ENCODE measurements at regions not wholly inside any gene's neighbourhood (a gene's known extent, or its start where the extent isn't known, plus 50 kb on each side); places are given as distances from the start of the nearest gene placed in this dataset.

GRCh38 chr5:56674441-56674840 lies 140.9 kb upstream of the MAP3K1 start:
- Mint-ChIP-seq H3K4me1 (ENCODE audit: insufficient read depth, unreplicated experiment) (peaks cover 11% of the 10 kb centered on the region), H3K9me3 (ENCODE audit: unreplicated experiment) (no peaks in the 10 kb centered on the region), H3K4me3 (ENCODE audit: unreplicated experiment) (no peak overlapping the region), H3K36me3 (ENCODE audit: insufficient read depth, unreplicated experiment) (no peaks in the 10 kb centered on the region), H3K27ac (ENCODE audit: low read depth, unreplicated experiment) (no peak overlapping the region), H3K27me3 (ENCODE audit: insufficient read depth, unreplicated experiment) (no peaks in the 10 kb centered on the region)
- POLR2A ChIA-PET, result no interaction called here
- intact Hi-C loops (cut with micrococcal nuclease), result no loop called here
- BruUV-seq (replicated peaks), result no TSS peak
- no peak for DNase-seq (ENCODE audit: unreplicated experiment)
- CTCF ChIA-PET, result no interaction called here
- no peak for TF ChIP-seq CTCF (IDR thresholded peaks at IDR 0.05; ENCODE audit: unreplicated experiment)

- CTCF ChIA-PET, result no interaction called here
- TF ChIP-seq CTCF (IDR thresholded peaks at IDR 0.05; ENCODE audit: unreplicated experiment), result no peak
- intact Hi-C loops (cut with micrococcal nuclease), result no loop called here
- H3K27ac Mint-ChIP-seq (ENCODE audit: low read depth, unreplicated experiment), result no peak overlapping the region
- H3K36me3 Mint-ChIP-seq (ENCODE audit: insufficient read depth, unreplicated experiment), result no peaks in the 10 kb centered on the region
- no TSS peak for BruUV-seq (replicated peaks)
- no peaks in the 10 kb centered on the region for H3K27me3 Mint-ChIP-seq (ENCODE audit: insufficient read depth, unreplicated experiment)
- no peak for DNase-seq (ENCODE audit: unreplicated experiment)
- no peak overlapping the region for H3K4me3 Mint-ChIP-seq (ENCODE audit: unreplicated experiment)
- H3K9me3 Mint-ChIP-seq (ENCODE audit: unreplicated experiment), result no peaks in the 10 kb centered on the region
- POLR2A ChIA-PET, result no interaction called here
- peaks cover 11% of the 10 kb centered on the region for H3K4me1 Mint-ChIP-seq (ENCODE audit: insufficient read depth, unreplicated experiment)
Measured at GRCh38 chr5:56673171-56673570, 142.2 kb upstream of the MAP3K1 start.

- Mint-ChIP-seq H3K27ac (ENCODE audit: low read depth, unreplicated experiment) (no peak overlapping the region), H3K36me3 (ENCODE audit: insufficient read depth, unreplicated experiment) (no peaks in the 10 kb centered on the region), H3K9me3 (ENCODE audit: unreplicated experiment) (peaks cover 8% of the 10 kb centered on the region), H3K4me1 (ENCODE audit: insufficient read depth, unreplicated experiment) (peaks cover 11% of the 10 kb centered on the region), H3K4me3 (ENCODE audit: unreplicated experiment) (no peak overlapping the region), H3K27me3 (ENCODE audit: insufficient read depth, unreplicated experiment) (no peaks in the 10 kb centered on the region)
- no peak for TF ChIP-seq CTCF (IDR thresholded peaks at IDR 0.05; ENCODE audit: unreplicated experiment)
- POLR2A ChIA-PET, result no interaction called here
- intact Hi-C loops (cut with micrococcal nuclease), result no loop called here
- CTCF ChIA-PET, result no interaction called here
- DNase-seq (ENCODE audit: unreplicated experiment), result no peak
- no TSS peak for BruUV-seq (replicated peaks)
Measured at GRCh38 chr5:56671571-56671970, 143.8 kb upstream of the MAP3K1 start.

GRCh38 chr5:56670916-56671315 lies 144.4 kb upstream of the MAP3K1 start:
- H3K27me3 Mint-ChIP-seq (ENCODE audit: insufficient read depth, unreplicated experiment), result no peaks in the 10 kb centered on the region
- no peak overlapping the region for H3K4me3 Mint-ChIP-seq (ENCODE audit: unreplicated experiment)
- TF ChIP-seq CTCF (IDR thresholded peaks at IDR 0.05; ENCODE audit: unreplicated experiment), result no peak
- peaks cover 13% of the 10 kb centered on the region for H3K9me3 Mint-ChIP-seq (ENCODE audit: unreplicated experiment)
- peaks cover 8% of the 10 kb centered on the region for H3K4me1 Mint-ChIP-seq (ENCODE audit: insufficient read depth, unreplicated experiment)
- no peaks in the 10 kb centered on the region for H3K36me3 Mint-ChIP-seq (ENCODE audit: insufficient read depth, unreplicated experiment)
- intact Hi-C loops (cut with micrococcal nuclease), result no loop called here
- DNase-seq (ENCODE audit: unreplicated experiment), result no peak
- H3K27ac Mint-ChIP-seq (ENCODE audit: low read depth, unreplicated experiment), result no peak overlapping the region
- no TSS peak for BruUV-seq (replicated peaks)
- ChIA-PET POLR2A (interaction anchor here (1.1 kb wide), 1 partner anchor 29 kb away, joined by 3 read pairs; no protein-coding TSS in a partner anchor), CTCF (interaction anchor here (0.8 kb wide), 1 partner anchor 21 kb away, joined by 4 read pairs; no protein-coding TSS in a partner anchor)

Data from MCF 10A (cell line).